Thymus (tissue), 11 donors: ENCODE measurements at regions not wholly inside any gene's neighbourhood (a gene's known extent, or its start where the extent isn't known, plus 50 kb on each side); places are given as distances from the start of the nearest gene placed in this dataset.
"Not testable (repeated sequence)": the region's sequence is repeated elsewhere in the genome, so short reads cannot be mapped to it uniquely, and the experiment has no call there.

Experiments
- DNase-seq, 9 donors: peaks; one replicate each; pipeline ENCODE4 v3.0.0-alpha.2; 2013; ENCODE audit warnings: low spot score in 9 of 9, low read depth in 6 of 9, missing footprints in 1 of 9
- H3K27ac ChIP-seq, 2 donors: one replicate each; pipeline ENCODE4 v1.5.1; 2013; ENCODE audit warnings: control low read depth in 1 of 2, low read depth in 1 of 2, low read length in 1 of 2, mild to moderate bottlenecking in 1 of 2, moderate library complexity in 1 of 2
- H3K27me3 ChIP-seq, 2 donors: one replicate each; pipeline ENCODE4 v1.5.1; 2013; ENCODE audit warnings: low read length in 1 of 2; ENCODE audit not compliant: control insufficient read depth in 2 of 2, insufficient read depth in 1 of 2
- H3K36me3 ChIP-seq, 2 donors: one replicate each; pipeline ENCODE4 v1.5.1; 2013; ENCODE audit warnings: low read length in 1 of 2, mild to moderate bottlenecking in 1 of 2, moderate library complexity in 1 of 2; ENCODE audit not compliant: control insufficient read depth in 2 of 2, insufficient read depth in 2 of 2
- H3K4me1 ChIP-seq, 2 donors: one replicate each; pipeline ENCODE4 v1.5.1; 2013; ENCODE audit warnings: low read length in 2 of 2; ENCODE audit not compliant: control insufficient read depth in 2 of 2, insufficient read depth in 2 of 2
- H3K4me3 ChIP-seq, 2 donors: one replicate each; pipeline ENCODE4 v1.5.1; 2013; ENCODE audit warnings: low read length in 2 of 2, control low read depth in 1 of 2, mild to moderate bottlenecking in 1 of 2
- H3K9me3 ChIP-seq, 2 donors: one replicate each; pipeline ENCODE4 v1.5.1; 2013; ENCODE audit warnings: low read length in 1 of 2, mild to moderate bottlenecking in 1 of 2; ENCODE audit not compliant: control insufficient read depth in 2 of 2, insufficient read depth in 1 of 2
- WGBS: extraction: QIAGEN DNeasy Blood & Tissue Kit; methylation state at CpG from one replicate; pipeline ENCODE4 v1.1.7; 2013; 5-methylcytosine and 5-hydroxymethylcytosine counted together
- donor health status: healthy.

GRCh38 chr4:104549736-104550135, 55.0 kb upstream of the CXXC4 start:
- no peaks in the 10 kb centered on the region for H3K27me3 ChIP-seq
- no peak for DNase-seq
- H3K9me3 ChIP-seq, result no peaks in the 10 kb centered on the region
- H3K4me1 ChIP-seq, result no peaks in the 10 kb centered on the region
- no peak overlapping the region for H3K27ac ChIP-seq
- H3K4me3 ChIP-seq, result no peak overlapping the region
- H3K36me3 ChIP-seq, result no peaks in the 10 kb centered on the region
- 86% methylated on average over 2 of the region's 2 CpGs for WGBS

GRCh38 chr4:104559502-104559901, 64.8 kb upstream of the CXXC4 start:
- WGBS, result 89% methylated on average over 1 of the region's 1 CpG
- Histone ChIP-seq H3K36me3 (no peaks in the 10 kb centered on the region), H3K4me3 (no peak overlapping the region), H3K4me1 (no peaks in the 10 kb centered on the region), H3K27ac (no peak overlapping the region), H3K27me3 (no peaks in the 10 kb centered on the region), H3K9me3 (no peaks in the 10 kb centered on the region)
- DNase-seq, result no peak

GRCh38 chr4:104571341-104571740, 76.6 kb upstream of the CXXC4 start:
- Histone ChIP-seq H3K27me3 (no peaks in the 10 kb centered on the region), H3K4me1 (no peaks in the 10 kb centered on the region), H3K36me3 (no peaks in the 10 kb centered on the region), H3K9me3 (peaks cover 0 to 12% of the 10 kb centered on the region in 2 donors), H3K27ac (no peak overlapping the region), H3K4me3 (no peak overlapping the region)
- DNase-seq, result no peak
- WGBS, result 94% methylated on average over 2 of the region's 2 CpGs

- no peaks in the 10 kb centered on the region for H3K27me3 ChIP-seq
- 88% methylated on average over 4 of the region's 4 CpGs for WGBS
- H3K4me1 ChIP-seq, result no peaks in the 10 kb centered on the region
- no peak for DNase-seq
- no peak overlapping the region for H3K27ac ChIP-seq
- H3K36me3 ChIP-seq, result no peaks in the 10 kb centered on the region
- H3K9me3 ChIP-seq, result no peaks in the 10 kb centered on the region
- H3K4me3 ChIP-seq, result no peak overlapping the region
Observed at GRCh38 chr4:104574371-104574770, 79.7 kb upstream of the CXXC4 start.

- Histone ChIP-seq H3K4me3 (no peak overlapping the region), H3K9me3 (no peaks in the 10 kb centered on the region), H3K36me3 (no peaks in the 10 kb centered on the region), H3K27ac (no peak overlapping the region), H3K4me1 (no peaks in the 10 kb centered on the region), H3K27me3 (no peaks in the 10 kb centered on the region)
- 83% methylated on average over 1 of the region's 1 CpG for WGBS
- DNase-seq, result no peak
Observed at GRCh38 chr4:104575278-104575677, 80.6 kb upstream of the CXXC4 start.

GRCh38 chr4:104577405-104577804, 82.7 kb upstream of the CXXC4 start:
- Histone ChIP-seq H3K27me3 (no peaks in the 10 kb centered on the region), H3K4me1 (no peaks in the 10 kb centered on the region), H3K4me3 (no peak overlapping the region), H3K9me3 (peaks cover 0 to 6% of the 10 kb centered on the region in 2 donors), H3K36me3 (no peaks in the 10 kb centered on the region), H3K27ac (no peak overlapping the region)
- no peak for DNase-seq

- WGBS, result 97% methylated on average over 10 of the region's 16 CpGs
- H3K4me1 ChIP-seq, H3K36me3 ChIP-seq, DNase-seq, H3K27ac ChIP-seq, H3K4me3 ChIP-seq, H3K9me3 ChIP-seq, H3K27me3 ChIP-seq: not testable (repeated sequence)
Observed at GRCh38 chr4:104581476-104581875, 86.8 kb upstream of the CXXC4 start.

- not testable (repeated sequence) for DNase-seq
- 94% methylated on average over 27 of the region's 27 CpGs for WGBS
Observed at GRCh38 chr4:104582056-104582455, 87.4 kb upstream of the CXXC4 start.

GRCh38 chr4:104589264-104589868, 94.7 kb upstream of the CXXC4 start:
- Histone ChIP-seq H3K27me3 (no peaks in the 10 kb centered on the region), H3K4me3 (no peak overlapping the region), H3K4me1 (no peaks in the 10 kb centered on the region), H3K36me3 (no peaks in the 10 kb centered on the region), H3K9me3 (no peaks in the 10 kb centered on the region), H3K27ac (no peak overlapping the region)
- DNase-seq, result no peak
- WGBS, result 98% methylated on average over 1 of the region's 1 CpG

More at GRCh38 chr4:104582056-104582455, 87.4 kb upstream of the CXXC4 start:
- H3K27ac ChIP-seq, H3K9me3 ChIP-seq, H3K36me3 ChIP-seq, H3K4me3 ChIP-seq, H3K4me1 ChIP-seq, H3K27me3 ChIP-seq: not testable (repeated sequence)

GRCh38 chr4:104591510-104591911, 96.8 kb upstream of the CXXC4 start:
- H3K27me3 ChIP-seq, result no peaks in the 10 kb centered on the region
- WGBS, result 86% methylated on average over 2 of the region's 2 CpGs

More at GRCh38 chr4:104591510-104591911, 96.8 kb upstream of the CXXC4 start:
- no peaks in the 10 kb centered on the region for H3K4me1 ChIP-seq
- H3K27ac ChIP-seq, result no peak overlapping the region
- H3K9me3 ChIP-seq, result no peaks in the 10 kb centered on the region
- DNase-seq, result no peak
- no peak overlapping the region for H3K4me3 ChIP-seq
- H3K36me3 ChIP-seq, result no peaks in the 10 kb centered on the region
